ENCODE measurements at regions not wholly inside any gene's neighbourhood (a gene's known extent, or its start where the extent isn't known, plus 50 kb on each side); places are given as distances from the start of the nearest gene placed in this dataset.
"Not testable (repeated sequence)": the region's sequence is repeated elsewhere in the genome, so short reads cannot be mapped to it uniquely, and the experiment has no call there.

- no peak overlapping the region for H3K4me3 ChIP-seq (ENCODE audit: low read depth, low read length)
- no peak for TF ChIP-seq CTCF (IDR thresholded peaks at IDR 0.05; ENCODE audit: borderline replicate concordance, insufficient read depth, low read depth, low read length)
Measured at GRCh38 chr5:165404917-165405316, 1899.5 kb downstream of the MAT2B start.

GRCh38 chr5:165405340-165405739 lies 1899.9 kb downstream of the MAT2B start:
- no peak overlapping the region for H3K4me3 ChIP-seq (ENCODE audit: low read depth, low read length)
- no peak for TF ChIP-seq CTCF (IDR thresholded peaks at IDR 0.05; ENCODE audit: borderline replicate concordance, insufficient read depth, low read depth, low read length)

GRCh38 chr5:165407352-165407751 lies 1901.9 kb downstream of the MAT2B start:
- no peak overlapping the region for H3K4me3 ChIP-seq (ENCODE audit: low read depth, low read length)
- no peak for TF ChIP-seq CTCF (IDR thresholded peaks at IDR 0.05; ENCODE audit: borderline replicate concordance, insufficient read depth, low read depth, low read length)

GRCh38 chr5:165410476-165410875 lies 1905.1 kb downstream of the MAT2B start:
- TF ChIP-seq CTCF (IDR thresholded peaks at IDR 0.05; ENCODE audit: borderline replicate concordance, insufficient read depth, low read depth, low read length), result no peak
- H3K4me3 ChIP-seq (ENCODE audit: low read depth, low read length), result no peak overlapping the region

GRCh38 chr5:165411532-165411931 lies 1906.1 kb downstream of the MAT2B start:
- not testable (repeated sequence) for H3K4me3 ChIP-seq (ENCODE audit: low read depth, low read length)

GRCh38 chr5:165420493-165420892 lies 1915.1 kb downstream of the MAT2B start:
- TF ChIP-seq CTCF (IDR thresholded peaks at IDR 0.05; ENCODE audit: borderline replicate concordance, insufficient read depth, low read depth, low read length), result no peak
- no peak overlapping the region for H3K4me3 ChIP-seq (ENCODE audit: low read depth, low read length)

- no peak overlapping the region for H3K4me3 ChIP-seq (ENCODE audit: low read depth, low read length)
- TF ChIP-seq CTCF (IDR thresholded peaks at IDR 0.05; ENCODE audit: borderline replicate concordance, insufficient read depth, low read depth, low read length), result no peak
Measured at GRCh38 chr5:165423697-165424299, 1918.4 kb downstream of the MAT2B start.

GRCh38 chr5:165425594-165425993 lies 1920.2 kb downstream of the MAT2B start:
- TF ChIP-seq CTCF (IDR thresholded peaks at IDR 0.05; ENCODE audit: borderline replicate concordance, insufficient read depth, low read depth, low read length), result no peak
- H3K4me3 ChIP-seq (ENCODE audit: low read depth, low read length), result no peak overlapping the region

Measured in GM12875 (cell line).